IPS-NIHi7 (cell line): ENCODE measurements at regions not wholly inside any gene's neighbourhood (a gene's known extent, or its start where the extent isn't known, plus 50 kb on each side); places are given as distances from the start of the nearest gene placed in this dataset.
A peak's percentile ranks its signal among the peaks of the same experiment; 100 is the strongest.

Experiments used
- DNase-seq: peaks from one replicate; pipeline ENCODE4 v3.0.0; 2012; ENCODE audit warnings: mixed read lengths; ENCODE audit errors: extremely low spot score

GRCh38 chr2:34112161-34112560, 513.1 kb upstream of the FAM98A start:
- no peak for DNase-seq

- no peak for DNase-seq
These were observed 511.3 kb upstream of the FAM98A start for GRCh38 chr2:34110392-34110791.

- DNase-seq: no peak
These were observed 508.7 kb upstream of the FAM98A start for GRCh38 chr2:34107811-34108210.

GRCh38 chr2:34105006-34105767, 506.1 kb upstream of the FAM98A start:
- no peak for DNase-seq

- no peak for DNase-seq
These were observed 505.5 kb upstream of the FAM98A start for GRCh38 chr2:34104601-34105000.

- no peak for DNase-seq
These were observed 504.3 kb upstream of the FAM98A start for GRCh38 chr2:34103437-34103836.

- DNase-seq: no peak
These were observed 503.2 kb upstream of the FAM98A start for GRCh38 chr2:34102339-34102738.

- DNase-seq: no peak
These were observed 500.3 kb upstream of the FAM98A start for GRCh38 chr2:34099377-34099776.

- DNase-seq: no peak
These were observed 499.2 kb upstream of the FAM98A start for GRCh38 chr2:34098256-34098655.

GRCh38 chr2:34096562-34097171, 497.6 kb upstream of the FAM98A start:
- peak; percentile 54 for DNase-seq

- no peak for DNase-seq
These were observed 494.7 kb upstream of the FAM98A start for GRCh38 chr2:34093790-34094189.

- no peak for DNase-seq
These were observed 471.1 kb upstream of the FAM98A start for GRCh38 chr2:34070196-34070595.

- DNase-seq: no peak
These were observed 470.5 kb upstream of the FAM98A start for GRCh38 chr2:34069604-34070003.

- DNase-seq: no peak
These were observed 451.3 kb upstream of the FAM98A start for GRCh38 chr2:34050413-34050812.

- no peak for DNase-seq
These were observed 446.1 kb upstream of the FAM98A start for GRCh38 chr2:34045101-34045655.

GRCh38 chr2:34037886-34038285, 438.8 kb upstream of the FAM98A start:
- no peak for DNase-seq

- no peak for DNase-seq
These were observed 438.1 kb upstream of the FAM98A start for GRCh38 chr2:34037157-34037556.

GRCh38 chr2:34031097-34031496, 432.0 kb upstream of the FAM98A start:
- DNase-seq: no peak

- DNase-seq: no peak
These were observed 431.2 kb upstream of the FAM98A start for GRCh38 chr2:34030273-34030672.

- no peak for DNase-seq
These were observed 430.0 kb upstream of the FAM98A start for GRCh38 chr2:34029073-34029472.

GRCh38 chr2:34025196-34025595, 426.1 kb upstream of the FAM98A start:
- DNase-seq: no peak

- DNase-seq: peak; percentile 83
These were observed 413.7 kb upstream of the FAM98A start for GRCh38 chr2:34012715-34013302.

GRCh38 chr2:34011684-34012083, 412.6 kb upstream of the FAM98A start:
- DNase-seq: no peak
